ENCODE measurements at regions not wholly inside any gene's neighbourhood (a gene's known extent, or its start where the extent isn't known, plus 50 kb on each side); places are given as distances from the start of the nearest gene placed in this dataset.

DNA sequence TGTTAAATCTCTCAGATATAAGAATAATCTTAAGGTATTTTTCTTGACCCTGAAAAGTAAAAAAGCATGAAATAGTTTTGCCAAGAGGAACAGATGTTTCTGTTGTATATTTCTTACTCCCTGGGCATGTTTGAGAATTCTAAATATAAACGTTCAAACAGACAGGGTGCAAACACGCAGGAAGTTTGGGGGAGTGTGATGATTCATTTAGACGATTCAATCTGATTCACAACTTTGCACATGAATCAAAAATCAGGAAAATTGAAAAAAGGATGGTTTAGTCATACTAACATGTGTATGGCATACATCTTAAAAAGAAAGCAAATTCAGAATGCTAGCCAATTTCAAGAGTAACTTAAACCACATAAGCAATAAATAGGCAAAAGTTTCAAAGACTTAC is 340.3 kb upstream of the GRID2 start:
- TF ChIP-seq, protein P1, sequence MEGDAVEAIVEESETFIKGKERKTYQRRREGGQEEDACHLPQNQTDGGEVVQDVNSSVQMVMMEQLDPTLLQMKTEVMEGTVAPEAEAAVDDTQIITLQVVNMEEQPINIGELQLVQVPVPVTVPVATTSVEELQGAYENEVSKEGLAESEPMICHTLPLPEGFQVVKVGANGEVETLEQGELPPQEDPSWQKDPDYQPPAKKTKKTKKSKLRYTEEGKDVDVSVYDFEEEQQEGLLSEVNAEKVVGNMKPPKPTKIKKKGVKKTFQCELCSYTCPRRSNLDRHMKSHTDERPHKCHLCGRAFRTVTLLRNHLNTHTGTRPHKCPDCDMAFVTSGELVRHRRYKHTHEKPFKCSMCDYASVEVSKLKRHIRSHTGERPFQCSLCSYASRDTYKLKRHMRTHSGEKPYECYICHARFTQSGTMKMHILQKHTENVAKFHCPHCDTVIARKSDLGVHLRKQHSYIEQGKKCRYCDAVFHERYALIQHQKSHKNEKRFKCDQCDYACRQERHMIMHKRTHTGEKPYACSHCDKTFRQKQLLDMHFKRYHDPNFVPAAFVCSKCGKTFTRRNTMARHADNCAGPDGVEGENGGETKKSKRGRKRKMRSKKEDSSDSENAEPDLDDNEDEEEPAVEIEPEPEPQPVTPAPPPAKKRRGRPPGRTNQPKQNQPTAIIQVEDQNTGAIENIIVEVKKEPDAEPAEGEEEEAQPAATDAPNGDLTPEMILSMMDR (IDR thresholded peaks at IDR 0.05; ENCODE audit: low read depth, low read length, missing control alignments): no peak
- no peak overlapping the region for H3K4me3 ChIP-seq (replicated peaks; ENCODE audit: low read depth, low read length)
- DNase-seq (ENCODE audit: extremely low read depth, low read depth): no peak

GRCh38 chr4:91965166-91965565 is 338.6 kb upstream of the GRID2 start:
- H3K4me3 ChIP-seq (replicated peaks; ENCODE audit: low read depth, low read length): no peak overlapping the region
- TF ChIP-seq, protein P1 (IDR thresholded peaks at IDR 0.05; ENCODE audit: low read depth, low read length, missing control alignments): no peak
- no peak for DNase-seq (ENCODE audit: extremely low read depth, low read depth)

DNA sequence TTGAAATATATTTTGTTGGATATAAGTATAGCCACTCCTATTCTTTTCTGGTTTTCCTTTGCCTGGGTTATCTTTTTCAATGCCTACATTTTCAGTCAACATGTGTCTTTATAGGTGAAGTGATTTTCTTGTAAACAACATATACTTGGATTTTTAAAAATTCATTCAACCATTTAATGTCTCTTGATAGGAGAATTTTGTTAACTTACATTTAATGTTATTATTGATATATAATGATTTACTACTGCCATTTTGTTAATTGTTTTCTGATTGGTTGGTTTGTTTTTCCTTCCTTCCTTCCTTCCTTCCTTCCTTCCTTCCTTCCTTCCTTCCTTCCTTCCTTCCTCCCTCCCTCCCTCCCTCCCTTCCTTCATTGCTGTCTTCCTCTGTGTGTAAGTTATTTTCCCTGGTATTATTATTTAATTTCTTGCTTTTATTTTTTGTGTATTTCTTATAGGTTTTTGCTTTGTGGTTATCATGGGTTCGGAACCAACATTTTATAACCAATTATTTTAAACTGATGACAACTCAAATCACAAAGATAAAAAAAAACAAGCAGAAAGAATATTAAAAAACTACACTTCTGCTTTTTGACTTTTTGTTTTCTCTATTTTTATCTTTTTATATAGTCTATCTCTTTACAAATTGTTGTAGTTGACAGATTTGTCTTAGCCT is 330.1 kb upstream of the GRID2 start:
- no peak overlapping the region for H3K4me3 ChIP-seq (replicated peaks; ENCODE audit: low read depth, low read length)
- DNase-seq (ENCODE audit: extremely low read depth, low read depth): no peak
- TF ChIP-seq, protein P1 (IDR thresholded peaks at IDR 0.05; ENCODE audit: low read depth, low read length, missing control alignments): no peak

DNA sequence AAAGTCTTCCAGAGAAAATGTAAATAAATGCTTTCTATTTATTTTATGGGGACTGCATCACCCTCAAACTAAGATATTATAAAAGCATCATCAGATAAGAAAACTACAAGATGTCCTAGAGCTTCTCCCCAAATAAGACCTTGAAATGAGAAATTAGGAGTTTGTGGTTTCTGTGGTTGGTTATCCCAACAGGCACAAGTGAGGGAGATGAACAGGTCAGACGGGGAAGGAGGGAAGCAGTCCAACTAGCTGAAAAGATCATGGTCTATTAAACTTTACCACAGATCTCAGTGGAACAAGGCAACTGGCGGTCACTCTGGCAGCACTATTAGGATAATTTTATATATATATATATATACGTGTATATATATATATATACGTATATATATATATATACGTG is 319.3 kb upstream of the GRID2 start:
- no peak for DNase-seq (ENCODE audit: extremely low read depth, low read depth)
- TF ChIP-seq, protein P1 (IDR thresholded peaks at IDR 0.05; ENCODE audit: low read depth, low read length, missing control alignments): no peak
- H3K4me3 ChIP-seq (replicated peaks; ENCODE audit: low read depth, low read length): no peak overlapping the region

- TF ChIP-seq, protein P1 (IDR thresholded peaks at IDR 0.05; ENCODE audit: low read depth, low read length, missing control alignments): no peak
- no peak for DNase-seq (ENCODE audit: extremely low read depth, low read depth)
- H3K4me3 ChIP-seq (replicated peaks; ENCODE audit: low read depth, low read length): no peak overlapping the region
Measured at GRCh38 chr4:91989914-91990313, 313.9 kb upstream of the GRID2 start.

DNA sequence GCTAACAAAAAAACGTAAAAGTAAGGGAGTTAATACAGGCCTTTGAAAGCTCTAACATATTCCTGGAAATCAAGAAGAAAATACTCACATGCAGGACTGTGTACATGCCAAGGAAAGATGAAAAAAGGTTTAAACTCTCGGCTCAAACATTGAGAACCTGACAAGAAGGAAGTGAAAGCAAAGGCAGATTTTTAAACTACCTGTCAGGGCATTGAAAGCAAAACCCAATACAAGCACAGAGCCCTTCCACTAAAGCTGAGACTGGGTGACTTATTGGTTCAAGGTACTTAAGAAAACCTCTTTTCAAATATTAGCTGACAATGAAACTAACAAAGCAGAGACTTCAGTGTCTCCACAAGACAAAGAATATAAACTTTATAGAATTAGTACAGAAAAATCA is 313.0 kb upstream of the GRID2 start:
- no peak for DNase-seq (ENCODE audit: extremely low read depth, low read depth)
- H3K4me3 ChIP-seq (replicated peaks; ENCODE audit: low read depth, low read length): no peak overlapping the region
- TF ChIP-seq, protein P1 (IDR thresholded peaks at IDR 0.05; ENCODE audit: low read depth, low read length, missing control alignments): no peak

GRCh38 chr4:91997045-91997444 is 306.7 kb upstream of the GRID2 start:
- no peak overlapping the region for H3K4me3 ChIP-seq (replicated peaks; ENCODE audit: low read depth, low read length)
- TF ChIP-seq, protein P1 (IDR thresholded peaks at IDR 0.05; ENCODE audit: low read depth, low read length, missing control alignments): no peak
- DNase-seq (ENCODE audit: extremely low read depth, low read depth): no peak
